GM12872 (cell line): ENCODE measurements at regions not wholly inside any gene's neighbourhood (a gene's known extent, or its start where the extent isn't known, plus 50 kb on each side); places are given as distances from the start of the nearest gene placed in this dataset.

Source experiments
- CTCF ChIP-seq: IDR thresholded peaks from 3 replicates; pipeline ENCODE4 v1.5.1; 2011; ENCODE audit warnings: low read depth, mild to moderate bottlenecking, low read length, moderate library complexity; ENCODE audit not compliant: insufficient read depth

GRCh38 chr4:19924761-19925160 is 326.9 kb upstream of the SLIT2 start:
- TF ChIP-seq CTCF = no peak

GRCh38 chr4:19915276-19915675 is 336.4 kb upstream of the SLIT2 start:
- TF ChIP-seq CTCF = no peak

- no peak for TF ChIP-seq CTCF
Measured at GRCh38 chr4:19913650-19914049, 338.1 kb upstream of the SLIT2 start.

- TF ChIP-seq CTCF = no peak
Measured at GRCh38 chr4:19910861-19911525, 340.7 kb upstream of the SLIT2 start.

- no peak for TF ChIP-seq CTCF
Measured at GRCh38 chr4:19905024-19905423, 346.7 kb upstream of the SLIT2 start.

- TF ChIP-seq CTCF = no peak
Measured at GRCh38 chr4:19888587-19888986, 363.1 kb upstream of the SLIT2 start.

GRCh38 chr4:19883841-19884240 is 367.9 kb upstream of the SLIT2 start:
- no peak for TF ChIP-seq CTCF
